ENCODE measurements at regions not wholly inside any gene's neighbourhood (a gene's known extent, or its start where the extent isn't known, plus 50 kb on each side); places are given as distances from the start of the nearest gene placed in this dataset.

DNA sequence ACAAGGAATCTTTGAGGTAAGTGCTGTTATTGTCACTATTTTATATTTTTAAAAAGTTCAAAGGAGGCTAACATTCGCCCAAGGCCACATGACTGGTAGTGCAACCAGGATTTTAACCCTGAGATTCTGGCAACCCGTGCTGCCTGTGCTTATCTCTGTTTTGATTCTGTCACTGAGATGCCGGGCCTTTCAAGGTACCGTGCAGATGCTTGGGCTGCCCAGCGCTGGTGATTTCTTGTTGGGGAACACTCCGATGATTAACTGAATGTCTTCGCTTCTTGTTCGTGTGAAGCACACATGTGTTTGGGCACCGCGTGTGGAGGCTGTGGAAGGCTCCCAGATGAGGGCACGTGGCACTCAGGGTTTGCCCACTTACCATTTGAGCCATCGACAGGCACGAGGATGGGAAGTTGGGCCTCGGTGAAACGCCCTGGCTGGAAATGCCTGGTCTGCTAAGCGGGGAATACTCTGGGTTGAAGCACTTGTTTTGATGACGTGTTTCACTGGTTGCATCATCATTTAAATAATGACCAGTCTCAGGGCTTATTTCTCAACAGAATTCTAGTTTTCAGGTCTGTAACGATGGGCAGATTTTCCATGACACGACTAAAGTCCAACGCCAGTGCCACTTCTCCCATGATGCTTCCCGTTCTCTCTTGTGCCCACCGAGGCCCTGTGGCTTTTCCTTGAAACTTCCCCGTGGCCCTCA, 392.7 kb downstream of the FGF9 start:
- no peak for DNase-seq

DNA sequence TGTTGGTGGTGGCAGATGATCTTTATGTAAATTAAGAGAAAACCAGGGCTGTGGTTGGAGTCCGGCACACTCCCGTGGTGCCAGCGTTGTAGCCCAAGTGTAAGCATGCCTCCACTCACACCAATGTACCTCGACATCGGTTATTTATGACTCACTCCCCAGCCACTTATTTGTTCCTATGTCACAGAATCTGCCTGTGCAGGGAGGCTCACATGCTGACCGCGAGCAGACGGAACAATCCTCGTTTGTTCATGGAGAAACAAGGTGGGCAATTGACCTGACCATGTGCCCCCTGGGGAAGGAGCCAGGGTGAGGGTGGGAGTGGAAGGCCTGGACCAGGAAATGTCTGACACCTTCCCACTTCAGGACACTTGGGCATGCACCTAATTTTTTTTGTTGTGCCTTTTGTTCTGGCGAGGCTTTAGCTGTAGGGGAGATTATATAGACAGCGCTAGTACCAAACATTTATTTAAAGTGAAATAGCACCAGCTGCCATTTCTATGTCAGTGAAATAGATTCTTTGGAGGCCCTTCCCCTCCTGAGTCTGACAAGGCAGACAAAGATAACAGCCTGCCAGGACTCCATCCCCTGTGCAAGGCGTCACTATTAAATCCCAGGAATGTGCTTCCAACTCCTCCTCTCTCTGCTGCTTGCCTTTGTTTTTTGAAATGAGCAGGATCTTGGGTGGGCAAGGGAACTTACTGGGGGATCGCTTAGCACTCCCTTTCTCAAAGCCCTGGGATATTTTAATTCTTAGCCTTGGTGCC, 394.2 kb downstream of the FGF9 start:
- no peak for DNase-seq

- DNase-seq = no peak
Measured at GRCh38 chr13:22073718-22074117, 402.8 kb downstream of the FGF9 start.

GRCh38 chr13:22074403-22074802, 403.5 kb downstream of the FGF9 start:
- no peak for DNase-seq

DNA sequence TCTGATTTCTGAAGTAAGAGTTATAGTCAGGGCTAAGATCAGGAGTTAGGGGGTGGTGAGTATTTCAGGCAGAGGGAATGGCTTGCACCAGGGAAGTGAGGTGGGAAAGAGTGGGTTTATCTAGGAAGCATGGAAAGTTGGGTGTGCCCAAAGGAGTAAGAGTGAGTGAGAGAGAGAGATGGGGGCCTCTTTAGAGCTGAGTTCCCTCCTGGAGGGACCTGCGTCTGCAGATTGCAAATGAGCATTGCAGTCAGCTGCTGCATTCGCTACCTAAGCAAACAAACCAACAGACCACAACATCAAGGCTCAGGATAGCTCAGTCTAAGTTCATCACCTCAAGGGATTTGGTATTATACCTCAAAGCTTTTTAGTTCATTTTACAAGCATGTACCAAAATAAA, 405.8 kb downstream of the FGF9 start:
- peak; percentile 43 for DNase-seq

GRCh38 chr13:22077205-22077683, 406.4 kb downstream of the FGF9 start:
- DNase-seq = no peak

DNA sequence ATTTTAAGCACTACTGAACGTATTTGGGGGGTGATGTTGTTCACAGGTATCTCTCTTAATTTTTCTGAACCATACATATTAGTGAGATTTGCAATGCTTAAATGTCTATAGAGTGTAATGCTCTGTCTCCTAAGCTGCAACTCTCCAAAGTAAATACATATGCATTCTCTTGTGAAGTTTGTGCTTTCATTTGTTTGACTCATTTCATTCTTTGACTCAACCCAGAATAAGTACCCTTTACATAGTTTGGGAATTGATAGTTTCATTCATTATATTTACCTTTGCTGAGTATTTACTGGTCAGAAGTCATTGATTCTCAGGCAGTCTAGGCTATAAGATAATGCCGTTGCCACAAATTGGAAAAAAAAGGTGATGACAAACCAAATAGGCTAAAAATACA, 406.9 kb downstream of the FGF9 start:
- no peak for DNase-seq

- DNase-seq = no peak
Measured at GRCh38 chr13:22079961-22080360, 409.1 kb downstream of the FGF9 start.

DNA sequence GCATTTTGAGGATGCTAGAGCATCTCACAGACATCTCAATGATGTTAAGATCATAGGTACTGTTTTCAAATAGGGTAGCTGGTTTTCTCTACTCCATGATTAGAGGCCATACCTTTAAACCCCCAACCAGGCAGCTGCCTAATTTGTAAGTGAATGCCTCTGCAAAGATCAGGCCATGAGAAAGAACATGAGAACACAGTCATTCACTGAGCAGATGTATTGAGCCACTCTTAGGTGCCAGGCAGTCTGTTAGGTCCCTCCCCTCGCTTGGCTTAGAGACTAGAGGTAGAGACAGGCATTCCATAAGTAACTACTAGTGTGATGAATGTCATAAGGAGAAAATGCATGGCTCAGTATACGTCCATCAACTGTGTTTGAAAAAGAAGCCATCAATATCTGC, 410.0 kb downstream of the FGF9 start:
- DNase-seq = peak; percentile 52

GRCh38 chr13:22081430-22081829, 410.6 kb downstream of the FGF9 start:
- DNase-seq = peak; percentile 68

- peak; percentile 23 for DNase-seq
Measured at GRCh38 chr13:22082030-22082429, 411.2 kb downstream of the FGF9 start.

- DNase-seq = no peak
Measured at GRCh38 chr13:22082437-22083100, 411.7 kb downstream of the FGF9 start.

DNA sequence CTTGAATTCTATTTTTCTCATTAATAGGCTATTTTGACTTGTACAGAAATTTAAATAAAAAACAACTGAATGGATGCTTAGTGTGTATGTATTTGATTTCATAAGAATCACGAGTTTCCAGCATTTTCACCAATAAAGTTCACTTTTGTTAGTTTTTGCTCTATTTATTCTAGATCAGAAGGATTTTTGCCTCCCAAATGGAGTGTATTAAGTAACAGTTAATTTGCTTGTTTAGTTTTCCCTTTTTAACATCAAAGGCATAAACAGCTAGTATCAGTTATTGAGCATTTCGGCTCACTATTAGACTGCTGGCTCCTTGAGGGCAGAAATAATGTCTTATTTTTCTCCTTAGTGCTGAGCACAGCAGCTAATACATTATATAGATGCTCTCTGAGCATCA, 414.1 kb downstream of the FGF9 start:
- DNase-seq = no peak

GRCh38 chr13:22086597-22087330, 415.9 kb downstream of the FGF9 start:
- DNase-seq = no peak

GRCh38 chr13:22090106-22090505, 419.2 kb downstream of the FGF9 start:
- no peak for DNase-seq

- no peak for DNase-seq
Measured at GRCh38 chr13:22091222-22091970, 420.5 kb downstream of the FGF9 start.

- no peak for DNase-seq
Measured at GRCh38 chr13:22091971-22092300, 421.1 kb downstream of the FGF9 start.

- DNase-seq = no peak
Measured at GRCh38 chr13:22092791-22093560, 422.1 kb downstream of the FGF9 start.

- DNase-seq = peak; percentile 39
Measured at GRCh38 chr13:22095794-22096193, 424.9 kb downstream of the FGF9 start.

GRCh38 chr13:22099585-22099984, 428.7 kb downstream of the FGF9 start:
- no peak for DNase-seq

GRCh38 chr13:22102271-22102670, 431.4 kb downstream of the FGF9 start:
- DNase-seq = no peak
